Adrenal gland (tissue), 5 donors: ENCODE measurements at regions not wholly inside any gene's neighbourhood (a gene's known extent, or its start where the extent isn't known, plus 50 kb on each side); places are given as distances from the start of the nearest gene placed in this dataset.

ENCODE experiments used
- CTCF ChIP-seq, 6 experiments: fragments of 450-650 bp in 4 of 6; fragments of 200-600 bp in 2 of 6; sonication (generic) in 1 of 6; IDR thresholded peaks; 1 replicate in 5 of 6; 2 replicates in 1 of 6; pipeline versions ENCODE4 v1.5.1 to v1.8.0; 2016 to 2021; ENCODE audit warnings: antibody characterized with exemption in 6 of 6, mild to moderate bottlenecking in 2 of 6, moderate library complexity in 1 of 6
- POLR2A ChIP-seq, 2 donors: fragments of 450-650 bp; IDR thresholded peaks; one replicate each; pipeline ENCODE4 v1.6.1; 2017; ENCODE audit warnings: antibody characterized with exemption in 2 of 2, mild to moderate bottlenecking in 2 of 2, moderate library complexity in 1 of 2
- donor health status: DM: no; HTN: no; CAD: no.

DNA sequence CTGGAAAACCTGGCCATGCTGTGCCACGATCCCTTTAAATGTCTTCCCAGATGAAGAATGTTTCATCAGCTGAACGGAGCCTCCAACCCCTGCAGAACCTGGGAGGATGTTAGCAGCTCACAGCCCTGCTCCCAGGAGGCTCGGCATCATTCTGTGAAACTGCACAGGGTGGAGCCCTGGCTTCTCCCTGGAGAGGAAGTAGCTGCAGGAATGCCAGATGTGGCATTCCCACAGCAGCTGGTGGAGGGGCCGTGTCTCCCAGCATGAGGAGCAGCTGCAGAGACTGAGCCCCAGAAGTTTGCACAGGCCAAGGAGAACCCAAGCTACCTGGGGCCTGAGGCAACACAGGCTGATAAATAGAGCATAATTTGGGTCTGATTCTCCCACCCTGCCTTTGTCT, 165.8 kb upstream of the MAP3K1 start:
- TF ChIP-seq CTCF (IDR thresholded peaks at IDR 0.05) = no peak
- TF ChIP-seq POLR2A (IDR thresholded peaks at IDR 0.05) = no peak
